GM21360 (cell line): ENCODE measurements at regions not wholly inside any gene's neighbourhood (a gene's known extent, or its start where the extent isn't known, plus 50 kb on each side); places are given as distances from the start of the nearest gene placed in this dataset.

Source experiments
- ATAC-seq: cut with Tn5 transposase; IDR thresholded peaks from one replicate; pipeline ENCODE4 v1.9.1; 2021; ENCODE audit warnings: mild to moderate bottlenecking, moderate library complexity; ENCODE audit not compliant: unreplicated experiment

DNA sequence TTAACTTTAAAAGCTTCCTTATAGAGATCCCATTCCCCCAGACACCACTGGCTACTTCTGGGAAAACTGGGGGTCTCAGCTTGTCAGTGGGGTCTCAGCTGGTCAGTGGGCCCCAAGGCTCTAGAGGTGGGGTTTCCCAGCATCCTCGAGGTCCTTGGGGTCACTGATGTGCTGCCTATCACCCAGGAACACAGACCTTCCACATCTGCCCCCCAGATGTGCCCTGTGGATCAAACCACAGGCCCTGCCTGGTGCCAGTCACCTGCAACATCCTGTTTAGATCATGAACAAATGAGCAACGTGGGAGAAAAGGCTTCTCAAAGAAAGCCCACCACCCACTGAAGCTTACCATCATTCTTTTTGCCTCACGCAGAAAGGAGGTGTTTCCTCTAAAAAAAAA is 165.6 kb upstream of the FSTL4 start:
- no peak for ATAC-seq

DNA sequence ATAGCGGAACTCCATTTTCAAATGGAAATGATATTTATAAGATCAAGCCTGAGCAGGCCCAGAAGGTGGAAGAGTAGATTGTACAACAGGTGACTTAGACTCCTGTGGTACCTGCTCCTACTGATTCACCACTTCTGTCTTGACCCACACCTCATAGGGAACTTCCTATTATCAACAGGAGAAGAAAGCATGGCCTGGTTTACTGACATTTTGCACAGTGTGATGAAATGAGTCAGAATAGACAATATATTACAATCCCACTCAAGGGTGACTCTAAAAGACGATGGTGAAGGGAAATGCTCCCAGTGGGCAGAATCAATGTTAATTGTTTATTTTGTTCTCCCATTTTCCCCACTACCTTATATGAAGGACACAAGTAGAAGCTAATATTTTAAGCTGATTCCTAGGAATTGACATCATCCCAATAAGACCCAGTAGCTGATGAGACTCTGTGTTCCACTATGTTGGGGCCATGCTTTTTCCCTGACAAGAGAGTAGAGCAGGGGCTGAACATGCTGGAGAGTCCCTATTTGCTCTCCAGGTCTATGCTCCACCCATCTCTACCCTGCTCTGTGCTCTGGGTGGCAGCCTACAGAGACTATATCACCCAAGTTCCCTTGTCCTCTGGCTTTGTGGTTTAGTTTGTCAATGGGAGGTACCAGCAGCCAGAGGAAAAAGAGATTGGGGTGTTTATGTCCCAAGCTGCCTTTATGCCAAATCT is 163.4 kb upstream of the FSTL4 start:
- ATAC-seq: no peak

DNA sequence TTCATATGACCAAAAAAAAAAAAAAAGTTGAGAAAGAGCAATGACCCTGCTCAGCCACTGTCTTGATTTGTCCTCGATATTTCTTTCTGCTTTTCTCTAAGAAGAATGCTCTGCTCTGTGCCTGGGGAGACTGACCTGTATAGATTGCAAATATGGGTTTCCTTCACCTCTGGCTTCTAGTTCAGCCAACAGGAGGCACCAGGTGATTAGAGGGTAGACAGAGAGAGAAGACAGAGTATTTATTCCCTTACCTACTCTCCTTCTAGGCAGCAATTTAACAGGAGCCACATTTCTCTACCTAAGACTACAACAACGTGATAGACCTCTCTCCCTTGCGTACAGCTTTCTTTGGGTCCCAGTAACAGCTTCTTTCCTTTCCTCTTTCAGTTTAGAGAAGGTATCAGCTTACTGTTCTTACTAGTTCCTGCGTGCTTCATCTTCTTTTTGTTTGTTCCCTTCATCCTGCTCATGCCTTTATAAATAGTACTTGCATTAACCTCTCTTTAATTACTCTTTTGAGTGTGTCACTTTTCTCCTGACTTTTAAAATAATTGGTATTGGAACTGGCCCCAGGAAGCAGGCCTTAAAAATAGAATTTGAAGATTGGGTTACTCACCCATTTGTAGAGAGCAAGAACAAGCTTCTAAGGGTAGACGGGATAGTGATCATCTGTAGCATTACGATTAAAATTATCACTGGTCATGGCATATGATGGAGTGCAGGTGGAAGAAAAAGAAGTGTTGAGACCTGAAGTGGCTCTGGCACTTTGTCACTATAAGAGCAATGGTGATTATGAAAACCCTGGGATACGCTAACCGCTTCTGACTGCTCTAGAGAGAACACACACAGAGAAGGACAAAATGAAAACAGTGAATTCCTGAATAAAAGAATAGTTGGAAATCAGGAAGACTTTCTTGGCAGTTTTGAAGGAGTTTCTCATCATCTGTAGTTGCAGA is 161.2 kb upstream of the FSTL4 start:
- ATAC-seq: no peak

DNA sequence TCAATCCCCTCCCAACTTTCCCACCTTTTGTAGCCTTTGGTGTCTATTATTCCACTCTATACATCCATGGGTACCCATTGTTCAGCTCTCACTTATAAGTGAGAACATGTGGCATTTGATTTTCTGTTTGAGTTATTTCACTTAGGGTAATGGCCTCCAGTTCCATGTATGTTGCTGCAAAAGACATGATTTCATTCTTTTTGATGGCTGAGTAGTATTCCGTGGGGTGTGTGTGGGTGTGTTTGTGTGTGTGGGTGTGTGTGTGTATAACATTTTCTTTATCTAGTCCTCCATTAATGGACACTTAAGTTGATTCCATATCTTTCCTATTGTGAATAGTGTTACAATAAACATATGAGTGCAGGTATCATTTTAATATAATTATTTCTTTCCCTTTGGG is 157.5 kb upstream of the FSTL4 start:
- no peak for ATAC-seq

DNA sequence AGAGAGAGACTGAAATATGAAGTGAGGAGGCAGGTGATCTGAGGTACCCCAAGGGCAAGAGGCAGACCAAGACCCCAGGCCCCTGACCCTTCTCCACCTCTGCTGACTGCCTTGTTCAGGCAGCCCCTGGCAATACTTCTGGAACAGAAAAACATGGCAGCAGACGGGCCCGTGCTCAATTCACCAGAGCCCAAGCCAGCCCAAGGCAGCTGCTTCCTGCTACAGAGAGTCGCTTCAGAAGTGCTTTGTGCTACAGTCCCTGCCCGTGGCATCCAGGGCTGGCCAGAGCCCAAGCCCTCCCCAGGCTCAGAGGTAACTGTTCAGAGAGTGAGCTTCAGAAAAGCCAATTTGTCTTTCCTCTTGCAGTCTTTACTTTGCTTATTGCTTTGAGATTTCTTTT is 151.4 kb upstream of the FSTL4 start:
- no peak for ATAC-seq

DNA sequence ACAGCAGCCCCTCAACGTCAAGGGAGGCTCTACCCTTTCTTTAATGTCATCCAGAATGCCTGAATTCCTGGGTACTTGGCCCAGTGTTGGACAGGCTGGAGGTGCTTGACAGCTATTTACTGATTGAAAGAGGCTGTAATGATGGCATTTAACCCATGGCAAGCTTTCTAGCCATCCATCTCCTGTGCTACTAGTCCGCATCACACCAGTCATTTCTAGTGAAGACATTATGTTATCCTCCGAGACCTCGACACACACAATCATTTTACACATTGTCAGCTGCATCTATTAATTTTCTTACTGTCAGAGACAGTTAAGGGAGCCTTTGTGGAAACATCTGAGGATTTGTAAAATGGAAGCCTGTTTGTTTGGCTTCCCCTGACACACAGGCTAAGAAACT is 149.3 kb upstream of the FSTL4 start:
- ATAC-seq: no peak

DNA sequence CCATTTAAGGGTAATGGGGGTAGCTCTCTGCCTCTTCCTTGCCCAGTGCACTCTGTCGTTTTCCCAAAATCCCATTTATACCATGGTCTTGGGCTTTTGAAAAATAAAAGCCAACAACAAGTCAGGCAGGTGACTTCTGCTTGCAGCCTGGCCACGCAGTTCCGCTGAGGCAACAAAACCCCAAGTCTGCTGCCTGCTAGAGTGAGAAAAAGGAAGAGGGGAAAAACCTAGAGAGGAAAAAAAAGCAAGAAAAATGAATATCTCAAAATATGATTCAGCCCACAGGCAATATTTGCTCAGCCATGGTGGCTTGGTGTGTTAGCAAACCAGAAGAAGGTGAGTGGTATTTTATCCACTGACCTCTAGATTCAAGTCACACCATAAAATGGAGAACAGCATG is 148.2 kb upstream of the FSTL4 start:
- no peak for ATAC-seq

DNA sequence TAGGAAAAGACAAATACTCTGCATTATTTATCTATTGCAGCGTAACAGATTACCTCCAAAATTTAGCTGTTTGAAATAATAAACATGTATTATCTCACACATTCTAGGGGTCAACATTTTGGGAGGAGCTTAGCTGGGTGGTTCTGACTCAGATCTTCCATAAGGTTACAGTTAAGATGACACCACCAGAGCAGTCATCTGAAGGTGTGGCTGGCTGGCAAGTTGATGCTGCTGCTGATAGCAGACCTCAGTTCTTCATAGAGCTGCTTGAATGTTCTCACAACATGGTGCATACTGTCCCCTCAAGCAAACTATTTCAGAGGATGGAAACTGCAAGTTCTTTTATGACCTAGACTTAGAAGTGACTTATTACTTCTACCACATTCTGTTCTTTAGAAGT is 146.3 kb upstream of the FSTL4 start:
- no peak for ATAC-seq

DNA sequence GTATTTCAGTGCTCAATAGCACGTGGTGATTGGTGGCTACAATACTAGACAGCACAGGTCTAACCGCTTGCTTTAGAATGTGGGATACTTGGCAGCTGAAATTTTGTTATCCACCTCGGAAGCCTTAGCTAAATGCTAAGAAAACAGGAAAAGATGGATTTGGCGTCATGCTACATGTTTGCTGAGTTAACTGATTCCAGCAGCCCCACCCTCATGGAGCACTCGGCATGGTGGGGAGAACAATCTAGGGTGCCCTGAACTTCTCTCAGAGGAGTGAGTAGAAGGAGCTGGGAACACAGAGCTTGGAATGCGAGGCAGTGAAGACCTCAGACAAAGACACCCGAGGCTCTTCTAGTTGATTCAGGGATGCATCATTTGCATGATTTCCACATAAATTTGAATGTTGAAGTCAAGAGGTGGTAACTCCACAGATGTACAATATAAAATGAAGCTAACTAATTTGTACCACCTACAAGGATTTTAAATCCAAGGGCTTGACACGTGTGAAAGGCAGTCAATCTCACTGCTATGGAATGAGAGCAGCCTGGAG is 145.1 kb upstream of the FSTL4 start:
- ATAC-seq: no peak

DNA sequence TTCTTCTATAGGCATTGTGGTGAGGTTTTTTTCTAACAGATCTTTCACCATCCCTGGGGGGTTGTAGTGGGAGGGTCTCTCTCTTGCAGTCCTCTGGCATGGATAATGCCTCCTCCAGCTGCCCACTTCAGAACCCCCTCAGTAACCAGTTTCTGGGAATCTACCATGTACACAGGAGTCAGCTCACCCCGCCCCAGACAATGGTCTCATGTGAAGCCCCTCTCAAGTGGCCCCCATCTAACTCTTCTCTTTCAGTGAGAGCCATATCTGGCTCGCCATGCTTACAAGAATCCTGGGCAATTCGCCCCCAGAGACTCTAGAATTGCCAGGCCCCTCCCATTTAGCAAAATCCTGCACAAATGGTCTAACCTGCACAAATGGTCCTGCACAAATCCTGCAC is 144.4 kb upstream of the FSTL4 start:
- no peak for ATAC-seq

DNA sequence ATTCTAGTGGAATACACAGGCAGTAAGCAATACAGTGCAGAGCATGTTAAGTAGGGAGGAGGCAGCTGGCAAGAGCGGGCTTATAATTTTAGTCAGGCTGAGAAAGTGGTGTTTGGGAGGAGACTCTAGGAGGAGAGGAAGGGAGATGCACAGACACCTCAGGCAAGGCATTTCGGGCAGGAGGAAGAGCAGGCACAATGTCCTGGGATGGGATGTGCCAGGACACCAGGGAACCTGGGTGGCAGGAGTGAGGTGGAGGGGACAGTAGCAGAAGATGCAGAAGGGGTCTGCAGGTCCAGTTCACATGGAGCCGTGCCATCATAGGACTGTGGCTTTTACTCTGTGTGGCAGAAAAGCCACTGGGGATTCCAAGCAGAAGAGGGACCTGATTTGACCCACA is 143.7 kb upstream of the FSTL4 start:
- ATAC-seq: no peak

DNA sequence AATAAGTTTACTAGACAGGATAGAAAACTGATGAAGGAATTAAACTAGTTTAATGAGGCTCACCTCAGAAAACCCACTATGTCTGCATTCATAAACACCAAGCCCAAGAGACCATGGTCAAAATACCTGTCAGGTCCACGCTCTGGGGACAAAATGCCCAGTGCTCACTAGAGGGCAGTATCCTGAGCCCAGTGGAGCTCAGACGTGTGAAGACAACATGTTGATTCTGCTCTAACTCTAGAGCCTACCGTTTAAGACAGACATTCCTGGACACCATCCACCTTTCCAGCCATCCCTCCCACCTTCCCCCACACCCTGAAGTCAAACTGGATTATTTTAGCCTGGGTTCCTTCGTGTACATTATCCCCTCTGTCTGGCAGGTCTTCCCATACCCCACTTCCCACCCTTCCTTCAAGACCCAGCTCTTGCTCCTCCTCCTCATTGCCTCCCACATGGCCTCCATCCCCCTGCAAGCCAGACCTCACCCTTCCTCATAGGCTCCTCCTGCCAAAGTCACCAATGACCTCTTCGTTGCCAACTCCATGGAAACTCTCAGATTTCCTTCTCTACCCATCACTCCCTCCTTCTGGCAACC is 142.3 kb upstream of the FSTL4 start:
- no peak for ATAC-seq

DNA sequence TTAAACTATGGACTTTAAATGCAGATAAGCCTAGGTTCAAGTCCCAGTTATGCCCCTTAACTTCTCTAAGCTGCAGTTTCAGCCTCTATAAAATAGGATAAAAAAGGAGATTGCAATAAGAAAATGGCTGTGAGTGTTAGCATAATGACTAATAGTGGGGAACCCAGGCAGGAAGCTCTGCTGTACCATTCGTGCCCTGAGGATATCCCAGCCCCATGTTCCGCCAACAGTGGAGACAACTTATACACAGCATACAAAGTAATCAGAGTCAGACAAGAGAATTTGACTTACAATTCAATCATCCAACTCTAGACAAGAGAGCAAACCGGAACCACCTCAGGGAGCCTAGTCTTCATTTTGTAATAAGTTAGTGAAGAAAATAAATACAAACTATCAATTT is 141.5 kb upstream of the FSTL4 start:
- ATAC-seq: no peak

DNA sequence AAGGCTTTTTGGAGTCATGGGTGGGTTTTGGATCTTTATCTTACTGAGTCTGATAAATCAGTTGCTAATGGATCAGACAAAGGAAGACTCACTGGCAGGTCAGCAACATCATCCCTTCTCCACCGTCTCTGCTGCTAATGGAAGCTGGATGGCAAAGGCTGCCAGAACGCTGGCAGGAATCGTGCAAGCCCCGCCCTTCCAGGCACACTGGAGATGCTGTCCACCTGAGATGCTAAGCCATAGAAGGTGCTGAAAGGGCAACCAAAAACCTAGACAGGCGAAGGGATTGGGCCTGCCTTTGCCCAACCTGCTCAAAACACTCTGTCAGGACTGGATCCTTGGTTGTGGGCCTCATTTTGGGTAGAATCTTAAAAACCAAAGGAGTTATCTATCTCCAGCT is 139.5 kb upstream of the FSTL4 start:
- no peak for ATAC-seq

DNA sequence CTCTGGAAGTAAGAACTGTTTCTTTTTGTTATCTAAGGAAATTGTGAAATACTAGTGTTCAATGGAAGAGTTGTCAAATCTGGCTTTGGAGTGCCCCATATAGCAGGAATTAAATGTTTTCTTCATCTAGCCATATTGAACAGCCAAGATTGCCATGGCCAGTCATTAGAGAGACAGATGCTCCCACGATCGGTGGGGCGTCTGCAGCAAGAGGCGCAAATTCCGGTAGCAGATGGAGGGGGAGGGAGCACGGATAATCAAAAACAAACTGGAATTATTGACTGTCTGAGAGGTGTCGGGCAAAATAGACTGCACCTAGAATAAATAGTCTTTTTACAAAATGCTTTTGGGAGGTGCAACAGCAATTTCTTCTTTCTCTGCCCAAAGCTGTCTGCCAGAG is 139.1 kb upstream of the FSTL4 start:
- ATAC-seq: no peak

DNA sequence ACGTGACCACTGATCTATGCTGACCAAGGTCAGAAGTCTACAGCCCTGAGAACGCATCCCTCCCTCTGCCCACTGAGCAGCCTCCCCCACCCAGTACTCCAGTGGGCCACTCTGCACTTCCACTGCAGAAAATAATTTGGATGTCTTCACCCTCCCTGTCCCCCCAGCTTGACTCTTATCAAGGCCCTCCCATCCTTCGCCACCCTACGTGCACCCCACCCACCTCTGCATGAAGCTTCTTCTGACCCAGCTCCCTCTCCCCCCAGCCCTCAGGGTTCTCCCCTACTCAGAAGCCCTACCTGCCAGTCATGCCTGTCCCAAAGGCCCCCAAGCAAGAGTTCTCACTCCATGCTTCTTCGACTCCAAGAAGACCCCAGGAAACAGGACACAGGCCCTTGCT is 138.5 kb upstream of the FSTL4 start:
- no peak for ATAC-seq

DNA sequence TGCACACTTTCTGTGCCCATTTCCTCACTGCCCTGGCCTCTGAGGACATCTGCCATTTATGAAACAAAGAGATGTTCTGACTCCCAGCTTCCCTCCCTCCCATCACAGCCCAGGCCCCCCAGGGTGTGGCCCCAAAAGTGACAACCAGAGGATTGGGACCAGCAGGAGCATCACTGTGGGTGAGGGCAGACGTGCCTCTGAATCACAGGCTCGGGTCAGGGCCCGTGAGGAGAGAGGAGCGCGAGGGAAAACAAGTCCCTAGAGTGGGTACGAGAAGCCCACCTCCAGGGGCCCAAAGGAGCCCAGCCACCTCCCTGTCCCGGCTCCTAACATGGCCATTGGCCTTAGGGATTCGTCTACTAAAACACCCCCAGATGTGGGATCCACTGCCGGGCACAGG is 138.0 kb upstream of the FSTL4 start:
- ATAC-seq: no peak

DNA sequence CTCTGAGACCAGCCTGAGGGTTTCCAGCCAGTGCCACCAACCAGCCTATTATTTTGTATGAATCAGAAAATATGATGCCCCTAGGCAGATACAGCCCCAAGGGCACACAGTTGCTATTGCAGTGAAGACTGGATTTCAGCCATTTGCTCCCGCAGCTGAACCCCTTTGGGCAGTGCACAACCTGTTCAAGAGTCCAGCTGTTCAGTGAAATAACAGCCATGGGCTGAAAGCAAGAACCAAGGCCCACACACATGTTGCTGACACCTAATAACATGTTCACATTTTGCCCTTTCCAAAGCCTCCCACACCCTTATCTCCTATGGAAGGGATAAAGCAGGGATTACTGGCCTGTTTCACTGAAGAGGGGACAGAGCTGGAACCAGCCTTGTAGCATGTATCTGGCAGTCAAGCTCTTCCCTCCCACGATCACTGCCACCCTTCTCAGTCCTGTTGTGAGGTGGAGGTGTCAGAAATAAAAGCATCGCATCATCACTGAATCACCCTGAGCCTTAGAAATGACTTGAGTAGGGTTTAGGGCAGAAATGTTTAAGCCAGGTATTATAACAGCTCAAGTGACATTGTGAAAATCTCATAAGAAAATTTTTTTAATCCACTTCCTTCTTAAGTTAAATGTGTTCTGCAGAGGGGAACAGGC is 137.1 kb upstream of the FSTL4 start:
- no peak for ATAC-seq

DNA sequence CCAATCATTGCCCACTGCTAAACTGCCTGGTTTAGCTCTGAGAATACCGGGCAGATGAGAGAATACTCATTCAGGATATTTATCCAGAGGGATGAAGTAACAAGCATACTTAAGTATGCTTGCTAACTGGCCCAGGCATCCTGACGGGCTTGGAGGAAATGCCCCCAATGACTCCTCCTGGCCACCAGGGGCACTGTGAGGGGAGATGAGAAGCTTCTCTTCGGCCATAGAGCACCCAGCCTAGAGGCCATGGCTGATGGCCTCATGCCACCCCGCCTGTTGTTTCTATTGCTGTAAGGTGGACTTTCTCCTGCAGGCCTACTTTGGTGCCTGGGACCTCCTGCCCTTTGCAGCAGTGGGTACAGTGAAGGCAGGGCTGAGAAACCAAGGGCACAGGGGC is 134.5 kb upstream of the FSTL4 start:
- no peak for ATAC-seq

DNA sequence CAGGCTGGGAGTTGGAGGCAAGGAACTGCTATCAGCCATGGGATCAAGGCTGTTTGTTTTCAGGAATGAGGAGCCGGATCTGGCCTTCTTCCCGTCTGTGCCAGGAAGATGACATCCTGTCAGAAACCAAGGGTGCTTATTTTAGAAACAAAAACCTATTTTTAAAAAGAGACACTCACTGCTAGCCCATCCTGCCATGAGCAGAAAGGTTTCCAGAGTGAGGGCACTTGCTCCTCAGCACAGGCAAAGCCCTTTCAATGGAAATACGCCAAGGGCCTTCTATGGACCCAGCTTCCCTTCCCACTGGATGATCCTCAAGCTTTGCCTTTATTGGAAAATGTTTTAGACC is 132.6 kb upstream of the FSTL4 start:
- ATAC-seq: no peak
